ENCODE measurements at regions not wholly inside any gene's neighbourhood (a gene's known extent, or its start where the extent isn't known, plus 50 kb on each side); places are given as distances from the start of the nearest gene placed in this dataset.

DNA sequence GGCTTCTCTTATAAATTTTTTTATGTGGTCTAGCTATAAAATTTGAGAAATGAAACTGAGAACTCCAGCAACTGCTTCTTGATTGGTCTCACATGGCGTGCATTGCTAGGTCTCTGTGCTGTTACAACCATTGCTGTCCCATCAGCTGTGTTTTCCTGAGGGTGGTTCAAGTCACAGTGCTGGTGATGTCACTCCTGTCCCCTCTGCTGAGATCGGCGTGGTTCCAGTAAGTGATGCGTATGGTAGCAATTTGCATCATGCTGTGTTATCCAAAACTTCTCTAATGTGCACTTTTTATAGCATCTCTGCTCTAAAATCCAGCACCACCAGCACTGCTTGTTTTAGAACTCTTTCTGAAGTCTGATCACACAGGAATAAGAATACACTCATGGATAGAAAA, 112.6 kb upstream of the ZNF608 start:
- DNase-seq, result no peak
- no peak overlapping the region for H3K27ac Mint-ChIP-seq (ENCODE audit: unreplicated experiment)
- no peaks in the 10 kb centered on the region for H3K36me3 Mint-ChIP-seq (ENCODE audit: insufficient read depth, unreplicated experiment)
- no peak overlapping the region for H3K4me3 Mint-ChIP-seq (ENCODE audit: unreplicated experiment)
- Histone ChIP-seq H3K4me1 (0 out of 2 replicates have a peak, but pooled peaks cover 3% of the 10 kb centered on the region), H3K4me3 (ENCODE audit: low read depth, low read length) (no peak overlapping the region), H3K36me3 (ENCODE audit: control insufficient read depth, insufficient read depth, low read length) (no peaks in the 10 kb centered on the region), H3K9me3 (0 out of 2 replicates have a peak, but pooled peaks cover 5% of the 10 kb centered on the region), H3K27me3 (replicated peaks; ENCODE audit: control insufficient read depth, insufficient read depth, low read length) (no peaks in the 10 kb centered on the region)
- TF ChIP-seq, protein P1, sequence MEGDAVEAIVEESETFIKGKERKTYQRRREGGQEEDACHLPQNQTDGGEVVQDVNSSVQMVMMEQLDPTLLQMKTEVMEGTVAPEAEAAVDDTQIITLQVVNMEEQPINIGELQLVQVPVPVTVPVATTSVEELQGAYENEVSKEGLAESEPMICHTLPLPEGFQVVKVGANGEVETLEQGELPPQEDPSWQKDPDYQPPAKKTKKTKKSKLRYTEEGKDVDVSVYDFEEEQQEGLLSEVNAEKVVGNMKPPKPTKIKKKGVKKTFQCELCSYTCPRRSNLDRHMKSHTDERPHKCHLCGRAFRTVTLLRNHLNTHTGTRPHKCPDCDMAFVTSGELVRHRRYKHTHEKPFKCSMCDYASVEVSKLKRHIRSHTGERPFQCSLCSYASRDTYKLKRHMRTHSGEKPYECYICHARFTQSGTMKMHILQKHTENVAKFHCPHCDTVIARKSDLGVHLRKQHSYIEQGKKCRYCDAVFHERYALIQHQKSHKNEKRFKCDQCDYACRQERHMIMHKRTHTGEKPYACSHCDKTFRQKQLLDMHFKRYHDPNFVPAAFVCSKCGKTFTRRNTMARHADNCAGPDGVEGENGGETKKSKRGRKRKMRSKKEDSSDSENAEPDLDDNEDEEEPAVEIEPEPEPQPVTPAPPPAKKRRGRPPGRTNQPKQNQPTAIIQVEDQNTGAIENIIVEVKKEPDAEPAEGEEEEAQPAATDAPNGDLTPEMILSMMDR (IDR thresholded peaks at IDR 0.05; ENCODE audit: insufficient read depth in 1 of 2, low read depth in 1 of 2, low read length in 1 of 2, severe bottlenecking in 1 of 2, unreplicated experiment in 1 of 2), result no peak
- BruUV-seq (replicated peaks), result no TSS peak
- CTCF ChIA-PET, result no interaction called here
- H3K9me3 Mint-ChIP-seq (ENCODE audit: unreplicated experiment), result no peaks in the 10 kb centered on the region
- POLR2A ChIA-PET, result no interaction called here
- H3K27me3 Mint-ChIP-seq (ENCODE audit: insufficient read depth, unreplicated experiment), result no peaks in the 10 kb centered on the region
- H3K4me1 Mint-ChIP-seq (ENCODE audit: low read depth, unreplicated experiment), result no peaks in the 10 kb centered on the region
- intact Hi-C loops (cut with micrococcal nuclease; ENCODE audit: unreplicated experiment), result no loop called here

DNA sequence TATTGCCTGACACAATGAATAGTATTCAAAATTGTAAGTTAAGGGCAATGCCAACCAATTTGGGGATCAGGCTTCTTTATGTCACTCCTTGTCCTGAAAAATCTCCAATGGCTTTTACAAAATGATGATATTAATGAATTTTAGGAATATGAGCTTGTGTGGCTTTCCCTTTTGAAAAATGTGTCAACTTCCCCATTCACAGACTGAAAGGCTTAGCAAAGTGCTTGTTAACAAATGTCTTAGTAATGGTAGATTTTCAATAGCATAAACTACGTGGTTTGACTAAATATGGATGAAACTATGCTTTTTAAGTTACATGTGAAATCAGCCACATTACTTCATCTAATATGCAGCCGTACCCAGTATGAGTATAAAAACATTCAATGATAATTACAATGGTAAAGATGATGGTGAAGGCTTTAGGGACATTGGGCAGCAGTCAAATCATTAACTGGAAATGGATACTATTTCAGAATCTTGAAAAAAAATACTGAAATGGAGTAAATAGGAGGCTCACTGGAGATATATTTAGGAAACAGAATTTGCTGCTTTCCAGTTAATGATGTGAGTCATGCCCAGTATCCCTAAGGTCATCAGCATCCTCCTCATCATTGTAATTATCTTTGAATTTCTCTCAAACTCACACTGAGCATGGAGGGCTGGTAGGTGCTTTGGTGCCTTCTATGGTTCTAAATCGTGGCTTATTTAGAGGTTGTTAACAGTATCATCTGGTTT, 113.3 kb upstream of the ZNF608 start:
- H3K4me3 ChIP-seq (ENCODE audit: low read depth, low read length), result no peak overlapping the region
- Mint-ChIP-seq H3K4me3 (ENCODE audit: unreplicated experiment) (no peak overlapping the region), H3K9me3 (ENCODE audit: unreplicated experiment) (no peaks in the 10 kb centered on the region), H3K36me3 (ENCODE audit: insufficient read depth, unreplicated experiment) (no peaks in the 10 kb centered on the region), H3K27me3 (ENCODE audit: insufficient read depth, unreplicated experiment) (no peaks in the 10 kb centered on the region), H3K27ac (ENCODE audit: unreplicated experiment) (no peak overlapping the region), H3K4me1 (ENCODE audit: low read depth, unreplicated experiment) (no peaks in the 10 kb centered on the region)
- intact Hi-C loops (cut with micrococcal nuclease; ENCODE audit: unreplicated experiment), result no loop called here
- ChIA-PET POLR2A (no interaction called here), CTCF (no interaction called here)
- TF ChIP-seq, protein P1 (IDR thresholded peaks at IDR 0.05; ENCODE audit: insufficient read depth in 1 of 2, low read depth in 1 of 2, low read length in 1 of 2, severe bottlenecking in 1 of 2, unreplicated experiment in 1 of 2), result no peak
- H3K4me1 ChIP-seq, result 0 out of 2 replicates have a peak, but pooled peaks cover 3% of the 10 kb centered on the region
- no peaks in the 10 kb centered on the region for H3K36me3 ChIP-seq (ENCODE audit: control insufficient read depth, insufficient read depth, low read length)
- BruUV-seq (replicated peaks), result no TSS peak
- DNase-seq, result no peak
- no peaks in the 10 kb centered on the region for H3K27me3 ChIP-seq (replicated peaks; ENCODE audit: control insufficient read depth, insufficient read depth, low read length)
- H3K9me3 ChIP-seq, result peaks cover 8% of the 10 kb centered on the region; the same call in 1 of the 2 replicates

DNA sequence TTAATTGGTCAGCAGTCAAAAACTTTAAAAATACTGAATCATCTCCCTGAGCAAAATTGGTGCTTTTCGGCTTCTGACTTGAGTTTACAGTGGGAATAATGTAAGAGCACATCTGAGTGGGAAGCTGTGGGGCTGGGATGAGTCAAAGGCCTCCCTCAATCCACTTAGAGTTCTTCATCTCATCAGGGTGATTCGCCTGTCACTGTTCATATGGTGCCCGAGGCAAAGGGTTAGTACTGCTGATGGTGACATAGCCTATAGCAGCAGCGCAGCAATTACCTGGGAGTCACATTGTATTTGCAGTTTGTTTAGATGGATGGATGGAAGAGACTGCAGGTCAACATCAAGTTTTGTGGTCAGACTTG, 113.8 kb upstream of the ZNF608 start:
- TF ChIP-seq, protein P1 (IDR thresholded peaks at IDR 0.05; ENCODE audit: insufficient read depth in 1 of 2, low read depth in 1 of 2, low read length in 1 of 2, severe bottlenecking in 1 of 2, unreplicated experiment in 1 of 2), result no peak
- no peaks in the 10 kb centered on the region for H3K36me3 ChIP-seq (ENCODE audit: control insufficient read depth, insufficient read depth, low read length)
- intact Hi-C loops (cut with micrococcal nuclease; ENCODE audit: unreplicated experiment), result no loop called here
- H3K4me3 ChIP-seq (ENCODE audit: low read depth, low read length), result no peak overlapping the region
- H3K9me3 ChIP-seq, result peaks cover 8% of the 10 kb centered on the region; the same call in 1 of the 2 replicates
- CTCF ChIA-PET, result no interaction called here
- Mint-ChIP-seq H3K4me1 (ENCODE audit: low read depth, unreplicated experiment) (no peaks in the 10 kb centered on the region), H3K27me3 (ENCODE audit: insufficient read depth, unreplicated experiment) (no peaks in the 10 kb centered on the region), H3K27ac (ENCODE audit: unreplicated experiment) (no peak overlapping the region), H3K4me3 (ENCODE audit: unreplicated experiment) (no peak overlapping the region), H3K9me3 (ENCODE audit: unreplicated experiment) (no peaks in the 10 kb centered on the region), H3K36me3 (ENCODE audit: insufficient read depth, unreplicated experiment) (no peaks in the 10 kb centered on the region)
- no TSS peak for BruUV-seq (replicated peaks)
- H3K4me1 ChIP-seq, result 0 out of 2 replicates have a peak, but pooled peaks cover 3% of the 10 kb centered on the region
- no peaks in the 10 kb centered on the region for H3K27me3 ChIP-seq (replicated peaks; ENCODE audit: control insufficient read depth, insufficient read depth, low read length)
- POLR2A ChIA-PET, result no interaction called here
- DNase-seq, result no peak
